ENCODE measurements at regions not wholly inside any gene's neighbourhood (a gene's known extent, or its start where the extent isn't known, plus 50 kb on each side); places are given as distances from the start of the nearest gene placed in this dataset.

GRCh38 chr10:10330418-10330817, 687.3 kb upstream of the CELF2 start:
- no CpG with 5 or more reads among the region's 5 CpGs for WGBS (ENCODE audit: extremely low coverage, insufficient coverage, insufficient read length)
- H2AK5ac ChIP-seq (ENCODE audit: low read length), result no peak overlapping the region
- H3K27me3 ChIP-seq (ENCODE audit: insufficient read depth, low read length), result no peaks in the 10 kb centered on the region

DNA sequence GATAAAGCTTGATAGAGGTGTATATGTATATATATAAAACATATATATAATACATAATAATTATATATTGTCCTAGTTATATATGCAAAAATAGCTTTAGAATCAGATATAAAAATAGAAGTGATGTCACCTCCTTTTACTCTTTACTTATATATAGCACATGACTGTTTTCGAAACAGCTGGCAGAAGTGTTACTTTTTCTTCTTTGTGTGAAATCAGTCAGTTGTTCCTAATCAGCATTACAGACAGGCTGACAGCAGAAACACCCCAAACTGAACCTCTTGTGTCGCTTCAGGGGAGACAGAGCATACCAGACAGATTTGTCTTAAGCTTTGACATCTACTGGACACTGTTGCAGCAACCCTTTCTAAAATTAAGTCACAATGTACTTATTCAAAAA, 684.9 kb upstream of the CELF2 start:
- Histone ChIP-seq H4K91ac (ENCODE audit: low read depth, low read length) (no peak overlapping the region), H3K27ac (ENCODE audit: low read depth, low read length) (no peak overlapping the region), H3K9ac (ENCODE audit: low read length) (no peak overlapping the region), H3K14ac (ENCODE audit: low read length) (no peak overlapping the region), H2BK12ac (ENCODE audit: low read length) (no peak overlapping the region), H2BK120ac (ENCODE audit: insufficient read depth, low read length, poor library complexity) (no peak overlapping the region), H3K27me3 (ENCODE audit: insufficient read depth, low read length) (no peaks in the 10 kb centered on the region), H2AFZ (ENCODE audit: insufficient read depth, low read length, poor library complexity) (no peak overlapping the region), H3K79me1 (ENCODE audit: low read length) (no peaks in the 10 kb centered on the region), H3K4me1 (ENCODE audit: control insufficient read depth in 1 of 2, insufficient read depth in 2 of 2, low read length in 2 of 2) (no peaks in the 10 kb centered on the region), H3K79me2 (ENCODE audit: control insufficient read depth, insufficient read depth, low read length, poor library complexity) (no peaks in the 10 kb centered on the region), H3K36me3 (ENCODE audit: control insufficient read depth in 1 of 2, insufficient read depth in 2 of 2, low read length in 2 of 2) (no peaks in the 10 kb centered on the region), H2BK5ac (ENCODE audit: low read depth, low read length, poor library complexity) (no peak overlapping the region), H4K8ac (ENCODE audit: low read depth, low read length) (no peak overlapping the region), H3K18ac (ENCODE audit: low read length) (no peak overlapping the region), H3K4me2 (ENCODE audit: low read length) (no peak overlapping the region), H2AK5ac (ENCODE audit: low read length) (no peak overlapping the region), H3K4me3 (ENCODE audit: low read depth, low read length) (no peak overlapping the region), H4K12ac (ENCODE audit: low read depth, low read length) (no peak overlapping the region), H3K9me3 (ENCODE audit: insufficient read depth, low read depth, low read length) (no peaks in the 10 kb centered on the region), H3K4ac (ENCODE audit: low read depth, low read length) (no peak overlapping the region), H3K23ac (ENCODE audit: low read length) (no peak overlapping the region)
- no peak for DNase-seq
- no CpG with 5 or more reads among the region's 2 CpGs for WGBS (ENCODE audit: extremely low coverage, insufficient coverage, insufficient read length)

More at GRCh38 chr10:10330418-10330817, 687.3 kb upstream of the CELF2 start:
- H4K91ac ChIP-seq (ENCODE audit: low read depth, low read length), result no peak overlapping the region
- H3K14ac ChIP-seq (ENCODE audit: low read length), result no peak overlapping the region
- H3K79me1 ChIP-seq (ENCODE audit: low read length), result no peaks in the 10 kb centered on the region
- no peaks in the 10 kb centered on the region for H3K4me1 ChIP-seq (ENCODE audit: control insufficient read depth in 1 of 2, insufficient read depth in 2 of 2, low read length in 2 of 2)
- no peak overlapping the region for H3K4ac ChIP-seq (ENCODE audit: low read depth, low read length)
- H3K79me2 ChIP-seq (ENCODE audit: control insufficient read depth, insufficient read depth, low read length, poor library complexity), result no peaks in the 10 kb centered on the region
- H3K4me2 ChIP-seq (ENCODE audit: low read length), result no peak overlapping the region
- no peak overlapping the region for H3K18ac ChIP-seq (ENCODE audit: low read length)
- H3K23ac ChIP-seq (ENCODE audit: low read length), result no peak overlapping the region
- no peak overlapping the region for H3K9ac ChIP-seq (ENCODE audit: low read length)
- no peak overlapping the region for H4K12ac ChIP-seq (ENCODE audit: low read depth, low read length)
- H3K9me3 ChIP-seq (ENCODE audit: insufficient read depth, low read depth, low read length), result no peaks in the 10 kb centered on the region
- H3K4me3 ChIP-seq (ENCODE audit: low read depth, low read length), result no peak overlapping the region
- no peaks in the 10 kb centered on the region for H3K36me3 ChIP-seq (ENCODE audit: control insufficient read depth in 1 of 2, insufficient read depth in 2 of 2, low read length in 2 of 2)
- H4K8ac ChIP-seq (ENCODE audit: low read depth, low read length), result no peak overlapping the region
- no peak overlapping the region for H2BK5ac ChIP-seq (ENCODE audit: low read depth, low read length, poor library complexity)
- H3K27ac ChIP-seq (ENCODE audit: low read depth, low read length), result no peak overlapping the region
- H2BK12ac ChIP-seq (ENCODE audit: low read length), result no peak overlapping the region
- no peak overlapping the region for H2AFZ ChIP-seq (ENCODE audit: insufficient read depth, low read length, poor library complexity)
- no peak overlapping the region for H2BK120ac ChIP-seq (ENCODE audit: insufficient read depth, low read length, poor library complexity)
- no peak for DNase-seq

DNA sequence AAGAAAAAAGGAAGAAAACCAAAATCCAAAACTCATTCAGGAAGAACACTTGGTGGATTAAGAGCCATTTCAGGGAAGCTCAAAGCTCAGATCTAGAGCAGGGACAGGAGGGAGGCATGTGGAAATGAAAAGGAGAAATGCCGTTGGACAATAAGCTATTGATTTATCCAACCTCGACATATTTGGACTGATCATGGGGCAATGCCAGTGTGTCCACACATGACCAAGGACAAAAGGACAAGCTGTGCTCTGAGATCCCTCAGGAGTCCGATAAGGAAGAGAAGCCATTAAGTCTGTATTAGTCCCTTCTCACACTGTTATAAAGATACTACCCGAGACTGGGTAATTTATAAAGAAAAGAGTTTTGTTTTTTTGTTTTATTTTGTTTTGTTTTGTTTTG, 684.0 kb upstream of the CELF2 start:
- no peak for DNase-seq
- H2BK5ac ChIP-seq (ENCODE audit: low read depth, low read length, poor library complexity), result no peak overlapping the region
- no peak overlapping the region for H2BK12ac ChIP-seq (ENCODE audit: low read length)
- no peak overlapping the region for H3K4me2 ChIP-seq (ENCODE audit: low read length)
- H3K23ac ChIP-seq (ENCODE audit: low read length), result no peak overlapping the region
- H3K27ac ChIP-seq (ENCODE audit: low read depth, low read length), result no peak overlapping the region
- no peak overlapping the region for H3K9ac ChIP-seq (ENCODE audit: low read length)
- H4K8ac ChIP-seq (ENCODE audit: low read depth, low read length), result no peak overlapping the region
- no peak overlapping the region for H3K14ac ChIP-seq (ENCODE audit: low read length)
- H4K12ac ChIP-seq (ENCODE audit: low read depth, low read length), result no peak overlapping the region
- H2BK120ac ChIP-seq (ENCODE audit: insufficient read depth, low read length, poor library complexity), result no peak overlapping the region
- H3K79me1 ChIP-seq (ENCODE audit: low read length), result no peaks in the 10 kb centered on the region
- no peaks in the 10 kb centered on the region for H3K79me2 ChIP-seq (ENCODE audit: control insufficient read depth, insufficient read depth, low read length, poor library complexity)
- no peaks in the 10 kb centered on the region for H3K4me1 ChIP-seq (ENCODE audit: control insufficient read depth in 1 of 2, insufficient read depth in 2 of 2, low read length in 2 of 2)
- H3K9me3 ChIP-seq (ENCODE audit: insufficient read depth, low read depth, low read length), result no peaks in the 10 kb centered on the region
- no peak overlapping the region for H3K4ac ChIP-seq (ENCODE audit: low read depth, low read length)
- H2AK5ac ChIP-seq (ENCODE audit: low read length), result no peak overlapping the region
- H3K36me3 ChIP-seq (ENCODE audit: control insufficient read depth in 1 of 2, insufficient read depth in 2 of 2, low read length in 2 of 2), result no peaks in the 10 kb centered on the region
- no peaks in the 10 kb centered on the region for H3K27me3 ChIP-seq (ENCODE audit: insufficient read depth, low read length)
- no peak overlapping the region for H3K18ac ChIP-seq (ENCODE audit: low read length)
- H3K4me3 ChIP-seq (ENCODE audit: low read depth, low read length), result no peak overlapping the region
- H2AFZ ChIP-seq (ENCODE audit: insufficient read depth, low read length, poor library complexity), result no peak overlapping the region
- no CpG with 5 or more reads among the region's 4 CpGs for WGBS (ENCODE audit: extremely low coverage, insufficient coverage, insufficient read length)
- no peak overlapping the region for H4K91ac ChIP-seq (ENCODE audit: low read depth, low read length)

DNA sequence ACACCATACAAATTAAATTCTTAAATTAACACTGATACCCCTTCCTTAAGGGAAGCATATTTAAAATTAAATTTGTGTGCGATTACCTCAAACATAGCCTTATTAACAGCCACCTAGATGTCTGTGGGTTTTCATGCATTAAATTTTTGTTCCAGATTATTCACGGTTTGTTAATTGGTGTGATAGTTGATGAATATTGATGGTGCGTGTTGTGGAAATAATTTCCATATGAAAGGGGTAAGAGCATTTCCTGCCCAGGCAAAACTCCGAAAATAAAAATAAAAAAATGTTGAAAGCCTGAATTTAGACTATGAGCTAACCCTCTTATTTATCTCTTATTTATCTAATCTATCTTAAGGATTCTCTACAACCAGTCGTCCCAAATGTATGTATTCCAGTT, 679.3 kb upstream of the CELF2 start:
- H3K4me3 ChIP-seq (ENCODE audit: low read depth, low read length), result no peak overlapping the region
- H3K23ac ChIP-seq (ENCODE audit: low read length), result no peak overlapping the region
- no peak overlapping the region for H4K8ac ChIP-seq (ENCODE audit: low read depth, low read length)
- no peak overlapping the region for H3K9ac ChIP-seq (ENCODE audit: low read length)
- no peak overlapping the region for H4K91ac ChIP-seq (ENCODE audit: low read depth, low read length)
- no peaks in the 10 kb centered on the region for H3K4me1 ChIP-seq (ENCODE audit: control insufficient read depth in 1 of 2, insufficient read depth in 2 of 2, low read length in 2 of 2)
- H3K36me3 ChIP-seq (ENCODE audit: control insufficient read depth in 1 of 2, insufficient read depth in 2 of 2, low read length in 2 of 2), result no peaks in the 10 kb centered on the region
- no peaks in the 10 kb centered on the region for H3K27me3 ChIP-seq (ENCODE audit: insufficient read depth, low read length)
- DNase-seq, result no peak
- no peak overlapping the region for H3K27ac ChIP-seq (ENCODE audit: low read depth, low read length)
- H3K79me1 ChIP-seq (ENCODE audit: low read length), result no peaks in the 10 kb centered on the region
- no peak overlapping the region for H4K12ac ChIP-seq (ENCODE audit: low read depth, low read length)
- H3K9me3 ChIP-seq (ENCODE audit: insufficient read depth, low read depth, low read length), result no peaks in the 10 kb centered on the region
- no peak overlapping the region for H3K4ac ChIP-seq (ENCODE audit: low read depth, low read length)
- no peak overlapping the region for H2AK5ac ChIP-seq (ENCODE audit: low read length)
- H3K4me2 ChIP-seq (ENCODE audit: low read length), result no peak overlapping the region
- no peaks in the 10 kb centered on the region for H3K79me2 ChIP-seq (ENCODE audit: control insufficient read depth, insufficient read depth, low read length, poor library complexity)
- H2AFZ ChIP-seq (ENCODE audit: insufficient read depth, low read length, poor library complexity), result no peak overlapping the region
- H3K14ac ChIP-seq (ENCODE audit: low read length), result no peak overlapping the region
- H2BK12ac ChIP-seq (ENCODE audit: low read length), result no peak overlapping the region
- H2BK120ac ChIP-seq (ENCODE audit: insufficient read depth, low read length, poor library complexity), result no peak overlapping the region
- H2BK5ac ChIP-seq (ENCODE audit: low read depth, low read length, poor library complexity), result no peak overlapping the region
- WGBS (ENCODE audit: extremely low coverage, insufficient coverage, insufficient read length), result 100% methylated on average over 2 of the region's 5 CpGs
- H3K18ac ChIP-seq (ENCODE audit: low read length), result no peak overlapping the region
